K562 (cell line): ENCODE measurements at regions not wholly inside any gene's neighbourhood (a gene's known extent, or its start where the extent isn't known, plus 50 kb on each side); places are given as distances from the start of the nearest gene placed in this dataset.

Experiments used
- ATAC-seq: fragments of 200-7000 bp; cut with Tn5 transposase; 3 replicates; pipeline ENCODE4 v1.9.1; 2020; ENCODE audit warnings: moderate library complexity
- BruUV-seq: library from RNA; stranded (reverse); fragments of 400-500 nt; replicated peaks from 2 replicates; lab custom pipeline; 2021; lab: Mats Ljungman, UMichigan
- CTCF ChIA-PET: fragments of 300-600 bp; formaldehyde crosslinking; extraction: SDS; loops from one replicate; lab custom pipeline; 2021; ENCODE audit warnings: low intra/inter-chr PET ratio; lab: Yijun Ruan, JAX
- POLR2A ChIA-PET: fragments of 300-600, 350-650 bp; sonication (Branson Sonifier 250); formaldehyde crosslinking; extraction: SDS; loops from one replicate; lab custom pipeline; 2021; ENCODE audit warnings: antibody characterized with exemption, inconsistent platforms; lab: Yijun Ruan, JAX
- DNase-seq, 4 experiments: peaks; one replicate each; pipeline versions ENCODE4 v3.0.0 to v3.0.0-alpha.2; 2011 to 2018; ENCODE audit warnings: low spot score in 3 of 4, mixed read lengths in 3 of 4; ENCODE audit errors: extremely low read depth in 1 of 4
- FAIRE-seq: peaks from 2 replicates; lab custom pipeline; 2011; peaks lifted over from hg19 to GRCh38; lab: Jason Lieb, UNC
- H2AFZ ChIP-seq: 2 replicates; pipeline ENCODE4 v1.6.0; 2011; ENCODE audit warnings: low read depth, low read length, control low read depth, inconsistent platforms
- H3K27ac ChIP-seq: fragments of 200-600 bp; 3 replicates; pipeline ENCODE4 v1.8.0; 2011; ENCODE audit warnings: low read depth, mild to moderate bottlenecking, control low read depth, inconsistent platforms, low read length, moderate library complexity, mixed read lengths; ENCODE audit errors: extremely low read depth
- H3K27me3 ChIP-seq, 2 experiments: fragments of 300-600 bp in 1 of 2; 2 replicates in 1 of 2; 3 replicates in 1 of 2; pipeline versions ENCODE4 v1.6.0 to v1.8.0; 2011; ENCODE audit warnings: inconsistent platforms in 2 of 2, low read length in 2 of 2, mild to moderate bottlenecking in 1 of 2, mixed read lengths in 1 of 2, moderate library complexity in 1 of 2; ENCODE audit not compliant: control insufficient read depth in 2 of 2, insufficient read depth in 2 of 2
- H3K36me3 ChIP-seq: fragments of 300-600 bp; 3 replicates; pipeline ENCODE4 v1.8.0; 2011; ENCODE audit warnings: mild to moderate bottlenecking, low read length, inconsistent platforms; ENCODE audit not compliant: control insufficient read depth, insufficient read depth
- H3K4me1 ChIP-seq, 2 experiments: fragments of 200-600 bp in 1 of 2; replicated peaks in 1 of 2; 2 replicates in 1 of 2; 3 replicates in 1 of 2; pipeline versions ENCODE4 v1.5.1 to v1.8.0; 2011; ENCODE audit warnings: inconsistent platforms in 2 of 2, low read length in 2 of 2, mild to moderate bottlenecking in 1 of 2, mixed read lengths in 1 of 2, moderate library complexity in 1 of 2; ENCODE audit not compliant: control insufficient read depth in 2 of 2, insufficient read depth in 2 of 2
- H3K4me2 ChIP-seq: 2 replicates; pipeline ENCODE4 v1.6.1; 2011; ENCODE audit warnings: low read length, control low read depth, inconsistent platforms, mixed read lengths; ENCODE audit not compliant: insufficient read depth
- H3K4me3 ChIP-seq: fragments of 200-600 bp; sonication (generic), shearing (Covaris generic); 2 replicates; pipeline ENCODE4 v1.5.1; 2016; ENCODE audit warnings: control low read depth, inconsistent platforms
- H3K79me2 ChIP-seq: fragments of 200-600 bp; 3 replicates; pipeline ENCODE4 v1.8.0; 2011; ENCODE audit warnings: low read length, inconsistent platforms; ENCODE audit not compliant: control insufficient read depth, insufficient read depth
- H3K9ac ChIP-seq, 2 experiments: 2 replicates each; pipeline versions ENCODE4 v1.6.0 to v1.6.1; 2011; ENCODE audit warnings: low read depth in 2 of 2, low read length in 2 of 2, control low read depth in 1 of 2, inconsistent platforms in 1 of 2, mild to moderate bottlenecking in 1 of 2, mixed read lengths in 1 of 2; ENCODE audit not compliant: insufficient read depth in 1 of 2
- H3K9me1 ChIP-seq: one replicate; pipeline ENCODE4 v1.6.0; 2011; ENCODE audit warnings: inconsistent platforms, mild to moderate bottlenecking, low read length, moderate library complexity; ENCODE audit not compliant: control insufficient read depth, insufficient read depth
- H3K9me3 ChIP-seq: replicated peaks from 2 replicates; pipeline ENCODE4 v1.5.1; 2011; ENCODE audit warnings: low read depth, low read length, inconsistent platforms; ENCODE audit not compliant: control insufficient read depth, insufficient read depth
- H4K20me1 ChIP-seq: replicated peaks from 2 replicates; pipeline ENCODE4 v1.6.1; 2011; ENCODE audit warnings: low read length, inconsistent platforms, mixed read lengths; ENCODE audit not compliant: control insufficient read depth, insufficient read depth
- E2F4 ChIP-seq: sonication (generic); formaldehyde crosslinking; IDR thresholded peaks from 2 replicates; pipeline ENCODE4 v1.8.0; 2022; ENCODE audit warnings: mild to moderate bottlenecking, low read depth, missing genetic modification reagents
- FOXK2 ChIP-seq, 2 experiments: fragments of 450-650 bp; IDR thresholded peaks in 1 of 2; conservative IDR thresholded peaks in 1 of 2; 2 replicates each; pipeline ENCODE4 v1.6.1; 2016; ENCODE audit warnings: low read depth in 2 of 2, mild to moderate bottlenecking in 1 of 2
- LCOR ChIP-seq: sonication (generic); formaldehyde crosslinking; IDR thresholded peaks from 2 replicates; pipeline ENCODE4 v1.8.0; 2022; ENCODE audit warnings: mild to moderate bottlenecking, missing genetic modification reagents
- MYNN ChIP-seq, 2 experiments: sonication (generic); formaldehyde crosslinking in 1 of 2; IDR thresholded peaks; 2 replicates each; pipeline versions ENCODE4 v1.5.0 to v1.6.1; 2016 to 2020; ENCODE audit warnings: antibody characterized with exemption in 1 of 2, missing genetic modification reagents in 1 of 2
- PHB2 ChIP-seq: fragments of 450-650 bp; IDR thresholded peaks from 2 replicates; pipeline ENCODE4 v1.6.1; 2017; ENCODE audit warnings: low read depth
- PYGO2 ChIP-seq: fragments of 450-650 bp; IDR thresholded peaks from 2 replicates; pipeline ENCODE4 v1.6.1; 2016; ENCODE audit warnings: mild to moderate bottlenecking, missing genetic modification characterization, moderate library complexity, missing compliant biosample characterization
- RBM15 ChIP-seq: fragments of 200-400 bp; formaldehyde crosslinking; IDR thresholded peaks from 2 replicates; pipeline ENCODE4 v1.6.1; 2018; ENCODE audit warnings: mild to moderate bottlenecking, low read length, moderate library complexity; ENCODE audit not compliant: insufficient read depth
- SMARCC2 ChIP-seq: fragments of 450-650 bp; IDR thresholded peaks from 2 replicates; pipeline ENCODE4 v1.6.1; 2017; ENCODE audit warnings: antibody characterized with exemption, moderate library complexity, mild to moderate bottlenecking, low read depth
- TBP ChIP-seq: optimal IDR thresholded peaks from 2 replicates; pipeline ENCODE3; 2011; ENCODE audit warnings: low read depth, low read length, improper control_type of control experiment
- ZNF395 ChIP-seq: fragments of 200-800 bp; sonication (Bioruptor generic); IDR thresholded peaks from 2 replicates; pipeline ENCODE4 v1.6.1; 2017; ENCODE audit warnings: missing genetic modification characterization, missing compliant biosample characterization
- ZNF740 ChIP-seq, 3 experiments: fragments of 200-800 bp in 1 of 3; sonication (Bioruptor generic) in 1 of 3; sonication (generic) in 1 of 3; formaldehyde crosslinking in 1 of 3; IDR thresholded peaks; 2 replicates each; pipeline versions ENCODE4 v1.6.1 to v1.8.0; 2016 to 2022; ENCODE audit warnings: mild to moderate bottlenecking in 2 of 3, missing compliant biosample characterization in 2 of 3, missing genetic modification characterization in 2 of 3, missing genetic modification reagents in 1 of 3
- WGBS: fragments of 100-300 bp; shearing (Covaris generic); methylation state at CpG from one replicate; pipeline ENCODE4 v1.1.6; 2016; ENCODE audit warnings: low coverage, mixed read lengths; ENCODE audit not compliant: insufficient coverage; ENCODE audit errors: missing lambda C conversion rate; 5-methylcytosine and 5-hydroxymethylcytosine counted together
- in situ Hi-C: fragments of 300-500 bp; cut with MboI; formaldehyde crosslinking; loops from 4 replicates; pipeline ENCODE4 v1.15.0; 2018; ENCODE audit warnings: inconsistent platforms, mixed read lengths
- intact Hi-C: fragments of 100-400 bp; cut with micrococcal nuclease; formaldehyde crosslinking; loops from 2 replicates; pipeline ENCODE4 v1.14.2; 2022
- TF ChIP-seq, protein P1 (sequence below): sonication (generic); formaldehyde crosslinking; IDR thresholded peaks from 2 replicates; pipeline ENCODE4 v1.8.0; 2022; ENCODE audit warnings: mild to moderate bottlenecking, missing genetic modification reagents, borderline replicate concordance

DNA sequence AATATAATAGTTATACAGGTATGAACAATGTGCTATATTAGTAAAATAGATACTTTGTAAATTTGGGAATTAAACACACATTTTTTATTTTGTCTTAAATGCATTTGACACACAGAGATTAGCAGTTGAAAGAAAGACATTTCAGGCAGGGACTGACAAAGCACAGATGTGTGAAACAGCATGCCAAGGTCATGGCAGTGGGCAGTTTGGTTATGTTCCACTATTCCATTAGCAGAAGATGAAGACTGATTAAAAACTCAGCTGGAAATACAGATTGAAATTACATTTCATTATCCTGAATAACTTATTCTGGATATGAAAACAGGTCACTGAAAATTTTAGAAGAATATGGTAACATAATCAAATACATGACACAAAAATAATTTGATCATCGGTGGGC, 669.8 kb upstream of the LRFN5 start:
- Histone ChIP-seq H3K36me3 (no peaks in the 10 kb centered on the region), H4K20me1 (no peaks in the 10 kb centered on the region), H3K27ac (no peak overlapping the region), H2AFZ (no peak overlapping the region), H3K27me3 (no peaks in the 10 kb centered on the region), H3K9me1 (no peaks in the 10 kb centered on the region), H3K9me3 (no peaks in the 10 kb centered on the region), H3K9ac (no peak overlapping the region), H3K79me2 (no peaks in the 10 kb centered on the region), H3K4me2 (no peak overlapping the region), H3K4me3 (no peak overlapping the region), H3K4me1 (no peaks in the 10 kb centered on the region)
- CTCF ChIA-PET = no interaction called here
- FAIRE-seq = no peak
- no peak for DNase-seq
- TF ChIP-seq, protein P1, sequence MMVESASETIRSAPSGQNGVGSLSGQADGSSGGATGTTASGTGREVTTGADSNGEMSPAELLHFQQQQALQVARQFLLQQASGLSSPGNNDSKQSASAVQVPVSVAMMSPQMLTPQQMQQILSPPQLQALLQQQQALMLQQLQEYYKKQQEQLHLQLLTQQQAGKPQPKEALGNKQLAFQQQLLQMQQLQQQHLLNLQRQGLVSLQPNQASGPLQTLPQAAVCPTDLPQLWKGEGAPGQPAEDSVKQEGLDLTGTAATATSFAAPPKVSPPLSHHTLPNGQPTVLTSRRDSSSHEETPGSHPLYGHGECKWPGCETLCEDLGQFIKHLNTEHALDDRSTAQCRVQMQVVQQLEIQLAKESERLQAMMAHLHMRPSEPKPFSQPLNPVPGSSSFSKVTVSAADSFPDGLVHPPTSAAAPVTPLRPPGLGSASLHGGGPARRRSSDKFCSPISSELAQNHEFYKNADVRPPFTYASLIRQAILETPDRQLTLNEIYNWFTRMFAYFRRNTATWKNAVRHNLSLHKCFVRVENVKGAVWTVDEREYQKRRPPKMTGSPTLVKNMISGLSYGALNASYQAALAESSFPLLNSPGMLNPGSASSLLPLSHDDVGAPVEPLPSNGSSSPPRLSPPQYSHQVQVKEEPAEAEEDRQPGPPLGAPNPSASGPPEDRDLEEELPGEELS (CRISPR knock-in tag) = no peak
- TF ChIP-seq FOXK2 (conservative IDR thresholded peaks at IDR 0.05 in 1 of 2, IDR thresholded peaks at IDR 0.05 in 1 of 2; ENCODE audit: low read depth in 2 of 2) (no peak), PHB2 (no peak), TBP (no peak), MYNN (IDR thresholded peaks at IDR 0.05) (no peak), MYNN (CRISPR knock-in tag; IDR thresholded peaks at IDR 0.05) (no peak), ZNF395 (CRISPR knock-in tag) (no peak), E2F4 (CRISPR knock-in tag) (no peak), PYGO2 (tag) (no peak), ZNF740 (CRISPR knock-in tag; IDR thresholded peaks at IDR 0.05) (no peak), ZNF740 (tag; IDR thresholded peaks at IDR 0.05) (no peak), SMARCC2 (no peak), RBM15 (no peak), LCOR (CRISPR knock-in tag) (no peak)
- intact Hi-C loops (no loop called here), in situ Hi-C loops (no loop called here)
- ATAC-seq = no peak
- BruUV-seq = no TSS peak
- WGBS = no CpG with 5 or more reads among the region's 1 CpG
- POLR2A ChIA-PET = no interaction called here
